Endothelial cell of umbilical vein (primary cell): ENCODE measurements at regions not wholly inside any gene's neighbourhood (a gene's known extent, or its start where the extent isn't known, plus 50 kb on each side); places are given as distances from the start of the nearest gene placed in this dataset.

Source experiments
- BruUV-seq: library from RNA; stranded (reverse); fragments of 400-500 nt; replicated peaks from 2 replicates; lab custom pipeline; 2021; lab: Mats Ljungman, UMichigan
- CTCF ChIA-PET: fragments of 300-600, 350-600 bp; sonication (Branson Sonifier 250); formaldehyde crosslinking; loops from one replicate; lab custom pipeline; 2021; ENCODE audit warnings: antibody characterized with exemption, inconsistent platforms; lab: Charles Lee
- POLR2A ChIA-PET: fragments of 300-600, 350-600 bp; sonication (Branson Sonifier 250); formaldehyde crosslinking; loops from one replicate; lab custom pipeline; 2021; ENCODE audit warnings: antibody characterized with exemption, inconsistent platforms; lab: Charles Lee
- DNase-seq: peaks from one replicate; pipeline ENCODE4 v3.0.0-alpha.2; 2011; ENCODE audit warnings: low read depth, low spot score
- FAIRE-seq: peaks from 2 replicates; lab custom pipeline; 2011; peaks lifted over from hg19 to GRCh38; lab: Jason Lieb, UNC
- H2AFZ ChIP-seq: 2 replicates; pipeline ENCODE4 v1.6.0; 2012; ENCODE audit warnings: low read depth, low read length, control low read depth, inconsistent platforms
- H3K27ac ChIP-seq: 2 replicates; pipeline ENCODE4 v1.5.1; 2011; ENCODE audit warnings: low read depth, mild to moderate bottlenecking, control low read depth, low read length, moderate library complexity; ENCODE audit not compliant: insufficient read depth
- H3K27me3 ChIP-seq, 2 experiments: 2 replicates each; pipeline versions ENCODE4 v1.6.0 to v1.6.1; 2011; ENCODE audit warnings: low read length in 2 of 2, mixed read lengths in 1 of 2; ENCODE audit not compliant: control insufficient read depth in 2 of 2, insufficient read depth in 2 of 2
- H3K36me3 ChIP-seq, 2 experiments: 2 replicates in 1 of 2; 3 replicates in 1 of 2; pipeline ENCODE4 v1.5.1; 2011; ENCODE audit warnings: low read length in 2 of 2, mild to moderate bottlenecking in 1 of 2, moderate library complexity in 1 of 2; ENCODE audit not compliant: control insufficient read depth in 2 of 2, insufficient read depth in 2 of 2; ENCODE audit errors: extremely low read depth in 1 of 2
- H3K4me1 ChIP-seq: 3 replicates; pipeline ENCODE4 v1.5.1; 2011; ENCODE audit warnings: mild to moderate bottlenecking, low read length; ENCODE audit not compliant: control insufficient read depth, insufficient read depth; ENCODE audit errors: extremely low read depth
- H3K4me2 ChIP-seq: 2 replicates; pipeline ENCODE4 v1.6.1; 2011; ENCODE audit warnings: low read length, control low read depth, mixed read lengths; ENCODE audit not compliant: insufficient read depth
- H3K4me3 ChIP-seq, 3 experiments: fragments of 200-600 bp in 1 of 3; sonication (generic), shearing (Covaris generic) in 1 of 3; replicated peaks in 1 of 3; 2 replicates each; pipeline ENCODE4 v1.5.1; 2011 to 2016; ENCODE audit warnings: control low read depth in 3 of 3, low read length in 3 of 3, mild to moderate bottlenecking in 2 of 3, inconsistent platforms in 1 of 3, low read depth in 1 of 3, moderate library complexity in 1 of 3; ENCODE audit not compliant: insufficient read depth in 1 of 3
- H3K79me2 ChIP-seq: 2 replicates; pipeline ENCODE4 v1.6.0; 2012; ENCODE audit warnings: low read length, inconsistent platforms; ENCODE audit not compliant: control insufficient read depth, insufficient read depth
- H3K9ac ChIP-seq: replicated peaks from 2 replicates; pipeline ENCODE3; 2011; ENCODE audit warnings: low read length, control low read depth; ENCODE audit not compliant: insufficient read depth; ENCODE audit errors: extremely low read depth
- H3K9me1 ChIP-seq: replicated peaks from 3 replicates; pipeline ENCODE4 v1.6.0; 2011; ENCODE audit warnings: mild to moderate bottlenecking, low read length; ENCODE audit not compliant: control insufficient read depth, insufficient read depth; ENCODE audit errors: extremely low read depth
- H3K9me3 ChIP-seq: replicated peaks from 2 replicates; pipeline ENCODE4 v1.5.1; 2012; ENCODE audit warnings: low read length, inconsistent platforms; ENCODE audit not compliant: control insufficient read depth, insufficient read depth
- H4K20me1 ChIP-seq: replicated peaks from 2 replicates; pipeline ENCODE3; 2011; ENCODE audit warnings: mild to moderate bottlenecking, low read length; ENCODE audit not compliant: control insufficient read depth, insufficient read depth; ENCODE audit errors: extremely low read depth
- CTCF ChIP-seq, 2 donors: IDR thresholded peaks; 1 replicate in 1 of 2; 2 replicates in 1 of 2; pipeline ENCODE4 v1.5.1; 2011; ENCODE audit warnings: low read length in 2 of 2, mild to moderate bottlenecking in 2 of 2, moderate library complexity in 2 of 2, control low read depth in 1 of 2, inconsistent platforms in 1 of 2, low read depth in 1 of 2; ENCODE audit not compliant: insufficient read depth in 1 of 2; ENCODE audit errors: extremely low read depth in 1 of 2
- EZH2 ChIP-seq: IDR thresholded peaks from 2 replicates; pipeline ENCODE4 v1.6.1; 2012; ENCODE audit warnings: borderline replicate concordance, low read depth, mild to moderate bottlenecking, moderate library complexity, low read length, inconsistent platforms; ENCODE audit not compliant: severe bottlenecking
- FOS ChIP-seq: IDR thresholded peaks from 2 replicates; pipeline ENCODE4 v1.6.1; 2011; ENCODE audit warnings: mild to moderate bottlenecking, low read length, moderate library complexity, borderline replicate concordance; ENCODE audit not compliant: insufficient read depth
- GATA2 ChIP-seq: IDR thresholded peaks from 2 replicates; pipeline ENCODE4 v1.7.0; 2011; ENCODE audit warnings: low read depth, mild to moderate bottlenecking, moderate library complexity, mixed read lengths, low read length; ENCODE audit not compliant: insufficient read length, insufficient read depth
- JUN ChIP-seq: IDR thresholded peaks from 2 replicates; pipeline ENCODE4 v1.6.1; 2011; ENCODE audit warnings: borderline replicate concordance, low read depth; ENCODE audit not compliant: insufficient read length, insufficient read depth
- MAX ChIP-seq: IDR thresholded peaks from 2 replicates; pipeline ENCODE4 v1.6.1; 2011; ENCODE audit not compliant: insufficient read depth, insufficient read length
- MYC ChIP-seq: IDR thresholded peaks from one replicate; pipeline ENCODE4 v1.6.1; 2011; ENCODE audit warnings: mild to moderate bottlenecking, low read depth, low read length
- POLR2A ChIP-seq: IDR thresholded peaks from 2 replicates; pipeline ENCODE4 v1.6.1; 2012; ENCODE audit warnings: low read depth, mild to moderate bottlenecking, control low read depth, low read length
- POLR2AphosphoS5 ChIP-seq: IDR thresholded peaks from 2 replicates; pipeline ENCODE4 v1.6.1; 2012; ENCODE audit warnings: low read depth, mild to moderate bottlenecking, control low read depth, low read length, moderate library complexity; ENCODE audit not compliant: insufficient read depth
- dilution Hi-C: fragments of 300-500 bp; cut with MboI; formaldehyde crosslinking; loops from one replicate; pipeline ENCODE4 v1.15.0; 2019; ENCODE audit warnings: low sequenced_read_pairs; ENCODE audit not compliant: extremely low pct_ligation_motif_present
- intact Hi-C: fragments of 100-400 bp; cut with micrococcal nuclease; formaldehyde crosslinking; loops from one replicate; pipeline ENCODE4 v1.10.0; 2022

GRCh38 chr13:67439365-67439764 is 209.2 kb upstream of the PCDH9 start:
- Histone ChIP-seq H3K4me1 (no peaks in the 10 kb centered on the region), H3K9ac (no peak overlapping the region), H4K20me1 (no peaks in the 10 kb centered on the region), H3K27me3 (no peaks in the 10 kb centered on the region), H3K79me2 (no peaks in the 10 kb centered on the region), H2AFZ (no peak overlapping the region), H3K36me3 (no peaks in the 10 kb centered on the region), H3K27ac (no peak overlapping the region), H3K9me1 (no peaks in the 10 kb centered on the region), H3K9me3 (no peaks in the 10 kb centered on the region), H3K4me2 (no peak overlapping the region), H3K4me3 (no peak overlapping the region)
- no peak for TF ChIP-seq GATA2
- no peak for TF ChIP-seq MAX
- no peak for TF ChIP-seq CTCF (IDR thresholded peaks at IDR 0.05; ENCODE audit: extremely low read depth in 1 of 2, insufficient read depth in 1 of 2, low read depth in 1 of 2, low read length in 2 of 2)
- TF ChIP-seq MYC: no peak
- TF ChIP-seq EZH2: no peak
- no peak for TF ChIP-seq POLR2AphosphoS5
- no peak for TF ChIP-seq JUN
- TF ChIP-seq POLR2A: no peak
- no peak for TF ChIP-seq FOS
- no peak for FAIRE-seq
- no TSS peak for BruUV-seq
- CTCF ChIA-PET: no interaction called here
- POLR2A ChIA-PET: no interaction called here
- dilution Hi-C loops: no loop called here
- intact Hi-C loops: no loop called here
- DNase-seq: no peak
